GM13977 (cell line): ENCODE measurements at regions not wholly inside any gene's neighbourhood (a gene's known extent, or its start where the extent isn't known, plus 50 kb on each side); places are given as distances from the start of the nearest gene placed in this dataset.

ENCODE experiments used
- DNase-seq: peaks from one replicate; pipeline ENCODE4 v3.0.0; 2012; ENCODE audit warnings: low spot score
- in situ Hi-C: fragments of 300-500 bp; cut with MboI; formaldehyde crosslinking; loops from one replicate; pipeline ENCODE4 v1.12.0; 2022; ENCODE audit warnings: low sequenced_read_pairs, low pct_unique_long_range_greater_than_20kb, mixed read lengths, inconsistent platforms; ENCODE audit not compliant: unreplicated experiment
- TF ChIP-seq, protein P1 (sequence below): IDR thresholded peaks from 2 replicates; pipeline ENCODE4 v1.5.1; 2012; ENCODE audit warnings: mild to moderate bottlenecking, control low read depth; ENCODE audit not compliant: insufficient read depth; ENCODE audit errors: extremely low read depth, missing control alignments

DNA sequence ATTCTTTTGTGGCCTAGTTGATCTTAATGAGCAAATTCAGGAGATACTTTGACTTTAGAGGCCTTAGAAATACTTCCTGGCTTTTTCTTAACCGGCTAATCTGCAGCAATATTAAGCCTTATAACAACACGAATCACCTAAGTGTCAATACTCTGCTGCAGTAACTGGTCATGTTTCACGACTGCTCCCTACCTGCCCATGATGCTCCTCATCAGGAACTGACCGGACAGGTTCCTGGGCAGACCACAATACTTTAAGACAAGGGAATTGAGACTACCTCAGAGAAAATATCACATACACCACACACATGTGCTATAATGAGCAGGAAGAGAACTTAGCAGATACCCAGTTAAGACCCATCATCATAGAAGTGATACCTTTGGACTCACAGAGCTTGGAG is 211.9 kb upstream of the BMP4 start:
- no peak for DNase-seq
- TF ChIP-seq, protein P1, sequence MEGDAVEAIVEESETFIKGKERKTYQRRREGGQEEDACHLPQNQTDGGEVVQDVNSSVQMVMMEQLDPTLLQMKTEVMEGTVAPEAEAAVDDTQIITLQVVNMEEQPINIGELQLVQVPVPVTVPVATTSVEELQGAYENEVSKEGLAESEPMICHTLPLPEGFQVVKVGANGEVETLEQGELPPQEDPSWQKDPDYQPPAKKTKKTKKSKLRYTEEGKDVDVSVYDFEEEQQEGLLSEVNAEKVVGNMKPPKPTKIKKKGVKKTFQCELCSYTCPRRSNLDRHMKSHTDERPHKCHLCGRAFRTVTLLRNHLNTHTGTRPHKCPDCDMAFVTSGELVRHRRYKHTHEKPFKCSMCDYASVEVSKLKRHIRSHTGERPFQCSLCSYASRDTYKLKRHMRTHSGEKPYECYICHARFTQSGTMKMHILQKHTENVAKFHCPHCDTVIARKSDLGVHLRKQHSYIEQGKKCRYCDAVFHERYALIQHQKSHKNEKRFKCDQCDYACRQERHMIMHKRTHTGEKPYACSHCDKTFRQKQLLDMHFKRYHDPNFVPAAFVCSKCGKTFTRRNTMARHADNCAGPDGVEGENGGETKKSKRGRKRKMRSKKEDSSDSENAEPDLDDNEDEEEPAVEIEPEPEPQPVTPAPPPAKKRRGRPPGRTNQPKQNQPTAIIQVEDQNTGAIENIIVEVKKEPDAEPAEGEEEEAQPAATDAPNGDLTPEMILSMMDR = no peak
- in situ Hi-C loops = loop anchor here (10.0 kb wide), 1 partner anchor 644 kb away; no protein-coding TSS in a partner anchor

DNA sequence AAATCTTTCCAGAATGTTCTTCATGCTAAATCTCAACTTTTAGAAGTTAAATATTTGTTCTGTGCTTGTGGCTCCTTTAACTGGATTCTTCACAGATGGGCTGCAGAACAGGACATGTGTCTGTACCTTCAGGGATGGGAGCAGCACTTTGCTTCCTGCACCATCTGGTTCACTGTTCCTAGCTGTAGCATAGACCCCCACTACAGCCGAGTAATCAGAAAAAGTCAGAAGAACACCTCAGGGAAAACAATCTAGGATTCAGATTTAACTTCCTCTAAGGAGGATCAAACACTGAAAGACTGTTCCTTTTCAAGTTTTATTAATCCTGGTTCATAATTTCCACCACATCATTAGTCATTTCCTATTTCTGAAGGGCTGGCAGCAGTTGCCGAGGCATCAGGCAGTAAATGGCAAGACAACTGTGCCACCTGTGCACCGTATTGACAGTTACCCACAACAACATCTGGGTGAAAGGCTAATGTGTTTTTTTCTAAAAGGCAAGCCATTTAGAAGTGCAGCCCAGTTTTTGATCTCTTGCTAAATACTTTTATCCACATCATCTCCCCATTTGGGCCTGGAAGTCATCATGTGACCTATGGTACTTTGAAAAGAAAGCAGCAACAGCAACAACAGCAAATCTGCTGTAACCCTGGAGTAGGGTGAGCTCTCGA is 212.8 kb upstream of the BMP4 start:
- in situ Hi-C loops = loop anchor here (10.0 kb wide), 1 partner anchor 645 kb away; no protein-coding TSS in a partner anchor
- TF ChIP-seq, protein P1 = no peak
- DNase-seq = no peak

DNA sequence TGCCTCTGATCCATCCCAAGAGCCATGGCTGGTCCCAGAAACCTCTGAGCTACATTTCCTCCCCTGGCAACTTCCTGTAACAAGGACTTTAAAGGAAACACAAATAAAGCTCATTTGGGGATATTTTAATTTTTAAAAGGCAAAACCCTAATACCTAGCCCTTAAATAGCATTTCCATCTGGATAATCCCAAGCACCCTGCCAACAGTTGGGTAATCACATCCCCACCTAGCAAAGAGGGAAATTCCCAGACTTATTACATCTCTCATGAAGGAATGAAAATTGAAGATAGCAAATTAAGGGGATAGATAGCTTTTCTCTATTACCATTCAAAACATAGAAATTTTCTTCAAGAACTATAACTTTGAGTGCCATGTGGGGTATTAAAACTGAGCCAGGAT is 213.7 kb upstream of the BMP4 start:
- TF ChIP-seq, protein P1 = no peak
- no peak for DNase-seq
- in situ Hi-C loops = no loop called here

DNA sequence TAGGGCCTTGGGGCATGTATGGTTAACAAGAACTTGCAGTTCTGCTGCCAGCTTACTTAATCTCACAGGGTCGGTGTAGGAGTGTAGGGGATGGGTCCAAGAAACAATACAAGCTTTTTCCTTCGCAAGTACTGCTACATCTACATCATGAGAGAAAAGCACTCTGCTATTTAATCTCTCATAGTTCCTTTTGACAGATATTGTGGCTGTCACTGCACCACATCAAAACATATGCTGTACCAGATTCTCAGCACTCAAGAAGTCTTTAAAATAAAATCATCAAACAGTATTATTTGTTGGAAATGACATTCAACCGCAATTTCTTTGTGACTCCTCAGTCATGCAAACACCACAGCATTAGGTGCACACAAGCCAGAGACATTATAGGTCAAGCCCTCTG is 215.5 kb upstream of the BMP4 start:
- DNase-seq = no peak
- in situ Hi-C loops = no loop called here
- TF ChIP-seq, protein P1 = no peak

DNA sequence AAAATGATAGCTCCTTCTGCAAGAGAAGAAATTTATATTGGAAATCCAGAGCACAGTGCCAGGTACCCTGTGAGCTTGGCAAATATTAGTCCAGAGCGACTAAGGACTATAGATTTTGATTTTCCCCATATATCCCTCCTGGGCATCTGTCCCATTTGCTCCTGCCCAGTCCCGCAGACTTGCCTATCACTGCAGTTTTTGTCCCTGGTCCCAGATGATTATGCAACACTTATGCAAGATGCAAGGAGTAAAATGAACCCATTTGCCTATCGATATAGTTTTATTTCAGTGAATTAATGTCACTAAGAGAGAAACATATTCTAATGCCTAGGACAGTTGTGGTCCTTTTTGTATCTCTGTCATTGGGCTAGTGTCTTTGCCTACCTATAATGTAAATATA is 215.9 kb upstream of the BMP4 start:
- TF ChIP-seq, protein P1 = no peak
- no peak for DNase-seq
- in situ Hi-C loops = no loop called here

DNA sequence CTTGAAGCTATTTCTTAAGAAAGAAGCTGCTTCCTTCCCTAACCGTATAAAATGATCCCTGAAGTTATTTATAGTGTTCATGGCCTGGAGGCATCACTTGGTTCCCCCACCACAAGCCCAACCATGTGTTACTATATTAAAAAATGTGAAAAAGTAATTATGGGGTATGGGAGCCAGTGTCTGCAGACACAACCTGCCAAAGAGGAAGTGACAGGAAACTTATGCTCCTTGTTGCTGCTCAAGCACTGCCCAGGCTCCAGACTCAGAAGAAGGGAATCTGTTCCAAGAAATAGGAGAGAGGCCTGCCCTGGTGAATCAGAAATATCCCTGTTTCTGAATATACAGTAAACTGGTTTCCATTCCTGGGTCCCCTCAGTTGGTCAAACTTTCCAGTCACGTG is 217.2 kb upstream of the BMP4 start:
- TF ChIP-seq, protein P1 = no peak
- in situ Hi-C loops = no loop called here
- DNase-seq = no peak

DNA sequence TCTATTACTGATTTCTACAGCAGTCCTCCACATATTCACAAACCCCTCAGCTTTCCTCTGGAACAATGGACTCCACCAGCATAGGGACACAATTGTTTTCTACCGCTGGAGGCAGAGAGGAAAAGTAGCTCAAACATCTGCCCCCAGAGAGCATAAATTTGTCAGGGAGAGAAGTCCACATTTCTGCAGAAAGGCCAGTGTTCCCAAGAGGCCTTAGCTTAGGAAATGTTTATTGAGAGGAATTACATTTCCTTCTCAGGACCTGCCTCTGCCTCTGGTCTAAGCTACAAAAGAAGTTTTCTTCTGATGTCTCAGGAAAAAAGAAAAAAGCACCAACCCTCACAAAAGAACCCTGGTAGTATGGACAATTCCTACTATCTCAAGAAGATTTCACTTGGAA is 217.8 kb upstream of the BMP4 start:
- TF ChIP-seq, protein P1 = no peak
- in situ Hi-C loops = no loop called here
- no peak for DNase-seq
